ENCODE measurements at regions not wholly inside any gene's neighbourhood (a gene's known extent, or its start where the extent isn't known, plus 50 kb on each side); places are given as distances from the start of the nearest gene placed in this dataset.

- Histone ChIP-seq H3K36me3 (ENCODE audit: insufficient read depth, low read length) (no peaks in the 10 kb centered on the region), H3K27ac (ENCODE audit: low read depth, low read length) (no peak overlapping the region), H3K4me1 (ENCODE audit: control insufficient read depth, insufficient read depth, low read length, unreplicated experiment) (peaks cover 11% of the 10 kb centered on the region), H2AFZ (ENCODE audit: low read length, unreplicated experiment) (no peak overlapping the region), H3K4me3 (ENCODE audit: low read depth, low read length) (no peak overlapping the region), H3K27me3 (ENCODE audit: insufficient read depth, low read length) (no peaks in the 10 kb centered on the region; the same call in 1 of the 2 replicates), H3K79me2 (ENCODE audit: control insufficient read depth, insufficient read depth, low read length, unreplicated experiment) (no peaks in the 10 kb centered on the region)
These were observed 76.5 kb downstream of the VEGFA start for GRCh38 chr6:43846556-43846955.

GRCh38 chr6:43845646-43846045 is 75.6 kb downstream of the VEGFA start:
- no peak overlapping the region for H3K27ac ChIP-seq (ENCODE audit: low read depth, low read length)
- H3K4me3 ChIP-seq (ENCODE audit: low read depth, low read length), result no peak overlapping the region
- no peaks in the 10 kb centered on the region for H3K79me2 ChIP-seq (ENCODE audit: control insufficient read depth, insufficient read depth, low read length, unreplicated experiment)
- no peak overlapping the region for H2AFZ ChIP-seq (ENCODE audit: low read length, unreplicated experiment)
- H3K36me3 ChIP-seq (ENCODE audit: insufficient read depth, low read length), result no peaks in the 10 kb centered on the region
- H3K27me3 ChIP-seq (ENCODE audit: insufficient read depth, low read length), result no peaks in the 10 kb centered on the region; the same call in 1 of the 2 replicates
- H3K4me1 ChIP-seq (ENCODE audit: control insufficient read depth, insufficient read depth, low read length, unreplicated experiment), result peaks cover 6% of the 10 kb centered on the region

- Histone ChIP-seq H2AFZ (ENCODE audit: low read length, unreplicated experiment) (no peak overlapping the region), H3K4me1 (ENCODE audit: control insufficient read depth, insufficient read depth, low read length, unreplicated experiment) (peaks cover 15% of the 10 kb centered on the region), H3K27ac (ENCODE audit: low read depth, low read length) (no peak overlapping the region), H3K27me3 (ENCODE audit: insufficient read depth, low read length) (no peaks in the 10 kb centered on the region; the same call in 1 of the 2 replicates), H3K4me3 (ENCODE audit: low read depth, low read length) (no peak overlapping the region), H3K36me3 (ENCODE audit: insufficient read depth, low read length) (no peaks in the 10 kb centered on the region), H3K79me2 (ENCODE audit: control insufficient read depth, insufficient read depth, low read length, unreplicated experiment) (no peaks in the 10 kb centered on the region)
These were observed 73.7 kb downstream of the VEGFA start for GRCh38 chr6:43843669-43844171.

GRCh38 chr6:43843097-43843645 is 73.2 kb downstream of the VEGFA start:
- H2AFZ ChIP-seq (ENCODE audit: low read length, unreplicated experiment), result no peak overlapping the region
- H3K27me3 ChIP-seq (ENCODE audit: insufficient read depth, low read length), result no peaks in the 10 kb centered on the region; the same call in 1 of the 2 replicates
- peaks cover 21% of the 10 kb centered on the region for H3K4me1 ChIP-seq (ENCODE audit: control insufficient read depth, insufficient read depth, low read length, unreplicated experiment)
- H3K4me3 ChIP-seq (ENCODE audit: low read depth, low read length), result no peak overlapping the region
- no peaks in the 10 kb centered on the region for H3K36me3 ChIP-seq (ENCODE audit: insufficient read depth, low read length)
- no peaks in the 10 kb centered on the region for H3K79me2 ChIP-seq (ENCODE audit: control insufficient read depth, insufficient read depth, low read length, unreplicated experiment)
- H3K27ac ChIP-seq (ENCODE audit: low read depth, low read length), result no peak overlapping the region

- Histone ChIP-seq H3K4me3 (ENCODE audit: low read depth, low read length) (no peak overlapping the region), H3K27ac (ENCODE audit: low read depth, low read length) (no peak overlapping the region), H3K36me3 (ENCODE audit: insufficient read depth, low read length) (no peaks in the 10 kb centered on the region), H3K79me2 (ENCODE audit: control insufficient read depth, insufficient read depth, low read length, unreplicated experiment) (no peaks in the 10 kb centered on the region), H3K4me1 (ENCODE audit: control insufficient read depth, insufficient read depth, low read length, unreplicated experiment) (peaks cover 26% of the 10 kb centered on the region), H3K27me3 (ENCODE audit: insufficient read depth, low read length) (no peaks in the 10 kb centered on the region), H2AFZ (ENCODE audit: low read length, unreplicated experiment) (no peak overlapping the region)
These were observed 72.3 kb downstream of the VEGFA start for GRCh38 chr6:43842231-43842794.

GRCh38 chr6:43840490-43841218 is 70.6 kb downstream of the VEGFA start:
- Histone ChIP-seq H3K4me1 (ENCODE audit: control insufficient read depth, insufficient read depth, low read length, unreplicated experiment) (peaks cover 35% of the 10 kb centered on the region), H2AFZ (ENCODE audit: low read length, unreplicated experiment) (no peak overlapping the region), H3K27ac (ENCODE audit: low read depth, low read length) (no peak overlapping the region)

GRCh38 chr6:43838276-43839036 is 68.4 kb downstream of the VEGFA start:
- Histone ChIP-seq H3K4me3 (ENCODE audit: low read depth, low read length) (no peak overlapping the region), H3K27me3 (ENCODE audit: insufficient read depth, low read length) (no peaks in the 10 kb centered on the region), H2AFZ (ENCODE audit: low read length, unreplicated experiment) (peak overlapping the region; percentile 3), H3K36me3 (ENCODE audit: insufficient read depth, low read length) (no peaks in the 10 kb centered on the region), H3K79me2 (ENCODE audit: control insufficient read depth, insufficient read depth, low read length, unreplicated experiment) (no peaks in the 10 kb centered on the region), H3K27ac (ENCODE audit: low read depth, low read length) (peak overlapping the region; percentile 46; the same call in 1 of the 2 replicates), H3K4me1 (ENCODE audit: control insufficient read depth, insufficient read depth, low read length, unreplicated experiment) (peaks cover 35% of the 10 kb centered on the region)

More at GRCh38 chr6:43840490-43841218, 70.6 kb downstream of the VEGFA start:
- H3K79me2 ChIP-seq (ENCODE audit: control insufficient read depth, insufficient read depth, low read length, unreplicated experiment), result no peaks in the 10 kb centered on the region
- no peaks in the 10 kb centered on the region for H3K27me3 ChIP-seq (ENCODE audit: insufficient read depth, low read length)
- no peaks in the 10 kb centered on the region for H3K36me3 ChIP-seq (ENCODE audit: insufficient read depth, low read length)
- no peak overlapping the region for H3K4me3 ChIP-seq (ENCODE audit: low read depth, low read length)

GRCh38 chr6:43837507-43837906 is 67.5 kb downstream of the VEGFA start:
- Histone ChIP-seq H3K4me1 (ENCODE audit: control insufficient read depth, insufficient read depth, low read length, unreplicated experiment) (peaks cover 35% of the 10 kb centered on the region), H3K79me2 (ENCODE audit: control insufficient read depth, insufficient read depth, low read length, unreplicated experiment) (no peaks in the 10 kb centered on the region), H3K36me3 (ENCODE audit: insufficient read depth, low read length) (no peaks in the 10 kb centered on the region), H2AFZ (ENCODE audit: low read length, unreplicated experiment) (no peak overlapping the region), H3K4me3 (ENCODE audit: low read depth, low read length) (no peak overlapping the region), H3K27me3 (ENCODE audit: insufficient read depth, low read length) (no peaks in the 10 kb centered on the region), H3K27ac (ENCODE audit: low read depth, low read length) (no peak overlapping the region)

GRCh38 chr6:43836507-43837240 is 66.7 kb downstream of the VEGFA start:
- Histone ChIP-seq H3K4me3 (ENCODE audit: low read depth, low read length) (no peak overlapping the region), H2AFZ (ENCODE audit: low read length, unreplicated experiment) (no peak overlapping the region), H3K36me3 (ENCODE audit: insufficient read depth, low read length) (no peaks in the 10 kb centered on the region), H3K27me3 (ENCODE audit: insufficient read depth, low read length) (no peaks in the 10 kb centered on the region), H3K4me1 (ENCODE audit: control insufficient read depth, insufficient read depth, low read length, unreplicated experiment) (peaks cover 35% of the 10 kb centered on the region), H3K27ac (ENCODE audit: low read depth, low read length) (no peak overlapping the region), H3K79me2 (ENCODE audit: control insufficient read depth, insufficient read depth, low read length, unreplicated experiment) (no peaks in the 10 kb centered on the region)
